ENCODE measurements at regions not wholly inside any gene's neighbourhood (a gene's known extent, or its start where the extent isn't known, plus 50 kb on each side); places are given as distances from the start of the nearest gene placed in this dataset.

GRCh38 chr2:96430394-96430988 lies 74.7 kb downstream of the NEURL3 start:
- no peak overlapping the region for H3K27ac ChIP-seq (replicated peaks)
- H3K4me3 ChIP-seq: no peak overlapping the region
- no peaks in the 10 kb centered on the region for H3K36me3 ChIP-seq
- TF ChIP-seq CTCF (IDR thresholded peaks at IDR 0.05; ENCODE audit: borderline replicate concordance): no peak
- DNase-seq: no peak
- H3K9me3 ChIP-seq (replicated peaks): peaks cover 8% of the 10 kb centered on the region
- no peaks in the 10 kb centered on the region for H3K27me3 ChIP-seq (ENCODE audit: low read depth)
- intact Hi-C loops (cut with micrococcal nuclease): no loop called here
- peaks cover 23% of the 10 kb centered on the region for H3K4me1 ChIP-seq

- peaks cover 8% of the 10 kb centered on the region for H3K9me3 ChIP-seq (replicated peaks)
- peaks cover 23% of the 10 kb centered on the region for H3K4me1 ChIP-seq
- H3K27me3 ChIP-seq (ENCODE audit: low read depth): no peaks in the 10 kb centered on the region
- H3K27ac ChIP-seq (replicated peaks): no peak overlapping the region
- no peak overlapping the region for H3K4me3 ChIP-seq
- intact Hi-C loops (cut with micrococcal nuclease): no loop called here
- no peak for DNase-seq
- no peak for TF ChIP-seq CTCF (IDR thresholded peaks at IDR 0.05; ENCODE audit: borderline replicate concordance)
- no peaks in the 10 kb centered on the region for H3K36me3 ChIP-seq
Measured at GRCh38 chr2:96427917-96428316, 77.2 kb downstream of the NEURL3 start.

- TF ChIP-seq CTCF (IDR thresholded peaks at IDR 0.05; ENCODE audit: borderline replicate concordance): no peak
Measured at GRCh38 chr2:96427169-96427568, 78.0 kb downstream of the NEURL3 start.

GRCh38 chr2:96423828-96424227 lies 81.3 kb downstream of the NEURL3 start:
- Histone ChIP-seq H3K36me3 (no peaks in the 10 kb centered on the region), H3K27me3 (ENCODE audit: low read depth) (no peaks in the 10 kb centered on the region), H3K4me1 (peaks cover 13% of the 10 kb centered on the region), H3K9me3 (replicated peaks) (no peaks in the 10 kb centered on the region), H3K27ac (replicated peaks) (no peak overlapping the region), H3K4me3 (no peak overlapping the region)
- no peak for TF ChIP-seq CTCF (IDR thresholded peaks at IDR 0.05; ENCODE audit: borderline replicate concordance)
- intact Hi-C loops (cut with micrococcal nuclease): no loop called here
- DNase-seq: no peak

More at GRCh38 chr2:96427169-96427568, 78.0 kb downstream of the NEURL3 start:
- intact Hi-C loops (cut with micrococcal nuclease): no loop called here
- Histone ChIP-seq H3K36me3 (no peaks in the 10 kb centered on the region), H3K4me3 (no peak overlapping the region), H3K27me3 (ENCODE audit: low read depth) (no peaks in the 10 kb centered on the region), H3K4me1 (peaks cover 23% of the 10 kb centered on the region), H3K27ac (replicated peaks) (no peak overlapping the region), H3K9me3 (replicated peaks) (peaks cover 8% of the 10 kb centered on the region)
- no peak for DNase-seq

All from left ventricle myocardium inferior (tissue), 1 donor.